Glutamatergic neuron (in vitro differentiated cells): ENCODE measurements at regions not wholly inside any gene's neighbourhood (a gene's known extent, or its start where the extent isn't known, plus 50 kb on each side); places are given as distances from the start of the nearest gene placed in this dataset.

Experiments
- DNase-seq: peaks from one replicate; pipeline ENCODE4 v3.0.0; 2022
- H3K27ac Mint-ChIP-seq: one replicate; pipeline ENCODE4 v1.8.0; 2020; ENCODE audit warnings: mild to moderate bottlenecking, mixed read lengths, inconsistent platforms; ENCODE audit not compliant: unreplicated experiment
- H3K27me3 Mint-ChIP-seq: one replicate; pipeline ENCODE4 v1.8.0; 2020; ENCODE audit warnings: mild to moderate bottlenecking, moderate library complexity, mixed read lengths, inconsistent platforms; ENCODE audit not compliant: unreplicated experiment
- H3K36me3 Mint-ChIP-seq: one replicate; pipeline ENCODE4 v1.8.0; 2020; ENCODE audit warnings: mild to moderate bottlenecking, mixed read lengths, inconsistent platforms; ENCODE audit not compliant: unreplicated experiment
- H3K4me1 Mint-ChIP-seq: one replicate; pipeline ENCODE4 v1.8.0; 2020; ENCODE audit warnings: mild to moderate bottlenecking, low read depth, mixed read lengths, inconsistent platforms; ENCODE audit not compliant: unreplicated experiment
- H3K4me3 Mint-ChIP-seq: one replicate; pipeline ENCODE4 v1.8.0; 2020; ENCODE audit warnings: mild to moderate bottlenecking, mixed read lengths, inconsistent platforms; ENCODE audit not compliant: unreplicated experiment
- H3K9me3 Mint-ChIP-seq: one replicate; pipeline ENCODE4 v1.8.0; 2020; ENCODE audit warnings: mild to moderate bottlenecking, moderate library complexity, mixed read lengths, inconsistent platforms; ENCODE audit not compliant: unreplicated experiment
- CTCF ChIP-seq: fragments of 200-600 bp; sonication (generic); IDR thresholded peaks from one replicate; pipeline ENCODE4 v1.5.0; 2021; ENCODE audit not compliant: partially characterized antibody, unreplicated experiment

- H3K9me3 Mint-ChIP-seq: no peaks in the 10 kb centered on the region
- H3K4me1 Mint-ChIP-seq: no peaks in the 10 kb centered on the region
- TF ChIP-seq CTCF: no peak
- H3K27me3 Mint-ChIP-seq: no peaks in the 10 kb centered on the region
- no peak for DNase-seq
- H3K4me3 Mint-ChIP-seq: no peak overlapping the region
- no peaks in the 10 kb centered on the region for H3K36me3 Mint-ChIP-seq
- no peak overlapping the region for H3K27ac Mint-ChIP-seq
Observed at GRCh38 chr10:54904833-54905232, 103.8 kb upstream of the PCDH15 start.

GRCh38 chr10:54903745-54904144, 102.7 kb upstream of the PCDH15 start:
- H3K27me3 Mint-ChIP-seq: no peaks in the 10 kb centered on the region
- no peaks in the 10 kb centered on the region for H3K4me1 Mint-ChIP-seq
- no peaks in the 10 kb centered on the region for H3K9me3 Mint-ChIP-seq
- DNase-seq: no peak
- no peak overlapping the region for H3K4me3 Mint-ChIP-seq
- TF ChIP-seq CTCF: no peak
- no peak overlapping the region for H3K27ac Mint-ChIP-seq
- H3K36me3 Mint-ChIP-seq: no peaks in the 10 kb centered on the region

GRCh38 chr10:54900584-54900983, 99.6 kb upstream of the PCDH15 start:
- no peaks in the 10 kb centered on the region for H3K9me3 Mint-ChIP-seq
- no peak overlapping the region for H3K27ac Mint-ChIP-seq
- no peak overlapping the region for H3K4me3 Mint-ChIP-seq
- no peak for DNase-seq
- H3K4me1 Mint-ChIP-seq: no peaks in the 10 kb centered on the region
- TF ChIP-seq CTCF: no peak
- no peaks in the 10 kb centered on the region for H3K27me3 Mint-ChIP-seq
- no peaks in the 10 kb centered on the region for H3K36me3 Mint-ChIP-seq

GRCh38 chr10:54880996-54881395, 80.0 kb upstream of the PCDH15 start:
- Mint-ChIP-seq H3K4me3 (no peak overlapping the region), H3K9me3 (peaks cover 2% of the 10 kb centered on the region), H3K4me1 (no peaks in the 10 kb centered on the region), H3K27me3 (no peaks in the 10 kb centered on the region), H3K27ac (no peak overlapping the region), H3K36me3 (no peaks in the 10 kb centered on the region)
- no peak for TF ChIP-seq CTCF
- DNase-seq: no peak

GRCh38 chr10:54869022-54869421, 68.0 kb upstream of the PCDH15 start:
- no peak overlapping the region for H3K4me3 Mint-ChIP-seq
- no peaks in the 10 kb centered on the region for H3K9me3 Mint-ChIP-seq
- TF ChIP-seq CTCF: no peak
- no peaks in the 10 kb centered on the region for H3K36me3 Mint-ChIP-seq
- DNase-seq: no peak
- no peaks in the 10 kb centered on the region for H3K4me1 Mint-ChIP-seq
- no peak overlapping the region for H3K27ac Mint-ChIP-seq
- no peaks in the 10 kb centered on the region for H3K27me3 Mint-ChIP-seq
